ENCODE measurements at regions not wholly inside any gene's neighbourhood (a gene's known extent, or its start where the extent isn't known, plus 50 kb on each side); places are given as distances from the start of the nearest gene placed in this dataset.
"Not testable (repeated sequence)": the region's sequence is repeated elsewhere in the genome, so short reads cannot be mapped to it uniquely, and the experiment has no call there.

GRCh38 chr16:29227751-29228663 lies 178.5 kb downstream of the NPIPB11 start:
- TF ChIP-seq NBN (IDR thresholded peaks at IDR 0.05; ENCODE audit: low read depth); ZNF644 (tag; IDR thresholded peaks at IDR 0.05; ENCODE audit: low read depth); NR2F6 (CRISPR knock-in tag; IDR thresholded peaks at IDR 0.05); ZNF24 (IDR thresholded peaks at IDR 0.05); ZNF589 (CRISPR knock-in tag; IDR thresholded peaks at IDR 0.05; ENCODE audit: low read depth); FOXP4 (CRISPR knock-in tag; IDR thresholded peaks at IDR 0.05; ENCODE audit: borderline replicate concordance); ZNF121 (CRISPR knock-in tag; conservative IDR thresholded peaks at IDR 0.05): not testable (repeated sequence)

Measured in K562 (cell line).